ENCODE measurements at regions not wholly inside any gene's neighbourhood (a gene's known extent, or its start where the extent isn't known, plus 50 kb on each side); places are given as distances from the start of the nearest gene placed in this dataset.

DNA sequence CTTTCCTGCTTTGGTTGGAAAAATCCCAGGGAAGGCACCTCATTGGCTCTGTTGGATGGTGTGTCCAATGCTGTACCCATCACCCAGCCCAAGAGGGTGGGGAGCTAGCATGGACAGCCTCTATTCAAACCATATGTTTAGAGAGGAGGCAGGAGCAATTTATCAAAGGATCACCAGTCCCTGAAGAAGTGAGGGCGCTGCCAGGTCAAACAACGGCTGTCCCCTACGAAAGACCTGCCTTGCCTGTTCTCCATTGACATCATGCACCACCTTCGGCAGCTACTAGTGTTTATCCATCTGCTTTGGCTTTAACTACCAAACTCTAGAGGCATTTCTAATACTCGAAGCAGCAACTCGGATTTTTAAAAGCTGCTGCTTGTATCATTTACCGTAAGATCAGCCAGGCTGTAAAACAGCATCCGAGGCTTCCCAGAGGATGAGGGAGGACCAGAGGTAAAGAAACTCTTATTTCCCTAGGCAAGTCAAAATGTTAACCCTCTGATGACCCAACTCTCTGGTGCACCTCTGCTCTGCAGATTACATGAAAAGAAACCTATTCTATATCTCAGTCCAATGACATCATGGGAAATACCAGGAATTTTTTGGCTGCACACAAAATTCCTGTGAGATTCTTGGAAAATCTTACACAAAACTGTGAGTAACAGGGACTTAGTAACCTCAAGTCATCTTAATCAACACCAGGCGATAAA lies 720.9 kb upstream of the TBX3 start:
- H3K27ac ChIP-seq (ENCODE audit: low read depth in 1 of 2, low read length in 2 of 2): no peak overlapping the region
- no peaks in the 10 kb centered on the region for H3K4me1 ChIP-seq (ENCODE audit: control insufficient read depth in 4 of 4, insufficient read depth in 4 of 4, low read length in 3 of 4)
- no peak overlapping the region for H3K9ac ChIP-seq (ENCODE audit: low read depth in 1 of 2, low read length in 2 of 2)
- no peaks in the 10 kb centered on the region for H3K27me3 ChIP-seq (ENCODE audit: control insufficient read depth in 4 of 4, insufficient read depth in 4 of 4, low read length in 3 of 4)
- TF ChIP-seq NR2F2 (IDR thresholded peaks at IDR 0.05) (no peak), YY1 (IDR thresholded peaks at IDR 0.05) (no peak), FOXA2 (IDR thresholded peaks at IDR 0.05) (no peak), HNF4A (conservative IDR thresholded peaks at IDR 0.05) (no peak), HNF4G (IDR thresholded peaks at IDR 0.05) (no peak), SP1 (IDR thresholded peaks at IDR 0.05) (no peak)
- TF ChIP-seq, protein P1, sequence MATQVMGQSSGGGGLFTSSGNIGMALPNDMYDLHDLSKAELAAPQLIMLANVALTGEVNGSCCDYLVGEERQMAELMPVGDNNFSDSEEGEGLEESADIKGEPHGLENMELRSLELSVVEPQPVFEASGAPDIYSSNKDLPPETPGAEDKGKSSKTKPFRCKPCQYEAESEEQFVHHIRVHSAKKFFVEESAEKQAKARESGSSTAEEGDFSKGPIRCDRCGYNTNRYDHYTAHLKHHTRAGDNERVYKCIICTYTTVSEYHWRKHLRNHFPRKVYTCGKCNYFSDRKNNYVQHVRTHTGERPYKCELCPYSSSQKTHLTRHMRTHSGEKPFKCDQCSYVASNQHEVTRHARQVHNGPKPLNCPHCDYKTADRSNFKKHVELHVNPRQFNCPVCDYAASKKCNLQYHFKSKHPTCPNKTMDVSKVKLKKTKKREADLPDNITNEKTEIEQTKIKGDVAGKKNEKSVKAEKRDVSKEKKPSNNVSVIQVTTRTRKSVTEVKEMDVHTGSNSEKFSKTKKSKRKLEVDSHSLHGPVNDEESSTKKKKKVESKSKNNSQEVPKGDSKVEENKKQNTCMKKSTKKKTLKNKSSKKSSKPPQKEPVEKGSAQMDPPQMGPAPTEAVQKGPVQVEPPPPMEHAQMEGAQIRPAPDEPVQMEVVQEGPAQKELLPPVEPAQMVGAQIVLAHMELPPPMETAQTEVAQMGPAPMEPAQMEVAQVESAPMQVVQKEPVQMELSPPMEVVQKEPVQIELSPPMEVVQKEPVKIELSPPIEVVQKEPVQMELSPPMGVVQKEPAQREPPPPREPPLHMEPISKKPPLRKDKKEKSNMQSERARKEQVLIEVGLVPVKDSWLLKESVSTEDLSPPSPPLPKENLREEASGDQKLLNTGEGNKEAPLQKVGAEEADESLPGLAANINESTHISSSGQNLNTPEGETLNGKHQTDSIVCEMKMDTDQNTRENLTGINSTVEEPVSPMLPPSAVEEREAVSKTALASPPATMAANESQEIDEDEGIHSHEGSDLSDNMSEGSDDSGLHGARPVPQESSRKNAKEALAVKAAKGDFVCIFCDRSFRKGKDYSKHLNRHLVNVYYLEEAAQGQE (IDR thresholded peaks at IDR 0.05): no peak
- TF ChIP-seq, protein P2, sequence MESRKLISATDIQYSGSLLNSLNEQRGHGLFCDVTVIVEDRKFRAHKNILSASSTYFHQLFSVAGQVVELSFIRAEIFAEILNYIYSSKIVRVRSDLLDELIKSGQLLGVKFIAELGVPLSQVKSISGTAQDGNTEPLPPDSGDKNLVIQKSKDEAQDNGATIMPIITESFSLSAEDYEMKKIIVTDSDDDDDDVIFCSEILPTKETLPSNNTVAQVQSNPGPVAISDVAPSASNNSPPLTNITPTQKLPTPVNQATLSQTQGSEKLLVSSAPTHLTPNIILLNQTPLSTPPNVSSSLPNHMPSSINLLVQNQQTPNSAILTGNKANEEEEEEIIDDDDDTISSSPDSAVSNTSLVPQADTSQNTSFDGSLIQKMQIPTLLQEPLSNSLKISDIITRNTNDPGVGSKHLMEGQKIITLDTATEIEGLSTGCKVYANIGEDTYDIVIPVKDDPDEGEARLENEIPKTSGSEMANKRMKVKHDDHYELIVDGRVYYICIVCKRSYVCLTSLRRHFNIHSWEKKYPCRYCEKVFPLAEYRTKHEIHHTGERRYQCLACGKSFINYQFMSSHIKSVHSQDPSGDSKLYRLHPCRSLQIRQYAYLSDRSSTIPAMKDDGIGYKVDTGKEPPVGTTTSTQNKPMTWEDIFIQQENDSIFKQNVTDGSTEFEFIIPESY (IDR thresholded peaks at IDR 0.05): no peak
- TF ChIP-seq, protein P3, sequence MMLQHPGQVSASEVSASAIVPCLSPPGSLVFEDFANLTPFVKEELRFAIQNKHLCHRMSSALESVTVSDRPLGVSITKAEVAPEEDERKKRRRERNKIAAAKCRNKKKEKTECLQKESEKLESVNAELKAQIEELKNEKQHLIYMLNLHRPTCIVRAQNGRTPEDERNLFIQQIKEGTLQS (IDR thresholded peaks at IDR 0.05): no peak
- WGBS: 78% methylated on average over 9 of the region's 9 CpGs
- H3K9me3 ChIP-seq (ENCODE audit: control insufficient read depth in 4 of 4, low read length in 3 of 4): no peaks in the 10 kb centered on the region
- H3K36me3 ChIP-seq (ENCODE audit: control insufficient read depth in 4 of 4, insufficient read depth in 3 of 4, low read depth in 1 of 4, low read length in 3 of 4): no peaks in the 10 kb centered on the region
- no peak overlapping the region for H3K4me3 ChIP-seq (ENCODE audit: low read depth in 1 of 3, low read length in 3 of 3)
- DNase-seq (ENCODE audit: low spot score): no peak

DNA sequence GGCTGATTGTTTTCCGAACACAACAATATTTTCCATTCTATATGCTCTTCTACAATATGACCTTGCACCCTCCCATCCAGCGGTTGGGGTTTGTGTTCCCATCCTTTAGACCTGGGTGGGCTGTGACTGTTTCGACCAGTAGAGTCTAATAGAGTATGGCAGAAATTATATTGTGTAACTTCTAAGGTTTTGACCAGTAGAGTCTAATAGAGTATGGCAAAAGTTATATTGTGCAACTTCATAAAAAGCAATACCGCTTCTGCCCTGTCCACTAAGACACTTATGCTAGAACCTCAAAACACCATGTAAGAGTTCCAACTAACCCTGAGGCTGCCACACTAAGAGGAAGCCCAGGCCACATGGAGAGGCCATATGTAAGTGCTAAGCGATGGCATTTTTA lies 719.7 kb upstream of the TBX3 start:
- Histone ChIP-seq H3K9me3 (ENCODE audit: control insufficient read depth in 4 of 4, low read length in 3 of 4) (no peaks in the 10 kb centered on the region), H3K4me1 (ENCODE audit: control insufficient read depth in 4 of 4, insufficient read depth in 4 of 4, low read length in 3 of 4) (no peaks in the 10 kb centered on the region), H3K4me3 (ENCODE audit: low read depth in 1 of 3, low read length in 3 of 3) (no peak overlapping the region), H3K36me3 (ENCODE audit: control insufficient read depth in 4 of 4, insufficient read depth in 3 of 4, low read depth in 1 of 4, low read length in 3 of 4) (no peaks in the 10 kb centered on the region), H3K27me3 (ENCODE audit: control insufficient read depth in 4 of 4, insufficient read depth in 4 of 4, low read length in 3 of 4) (no peaks in the 10 kb centered on the region), H3K9ac (ENCODE audit: low read depth in 1 of 2, low read length in 2 of 2) (no peak overlapping the region), H3K27ac (ENCODE audit: low read depth in 1 of 2, low read length in 2 of 2) (no peak overlapping the region)
- DNase-seq (ENCODE audit: low spot score): no peak
- WGBS: 95% methylated on average over 5 of the region's 5 CpGs
- TF ChIP-seq TAF1 (conservative IDR thresholded peaks at IDR 0.05) (no peak), FOXA1 (IDR thresholded peaks at IDR 0.05) (no peak), HNF4A (conservative IDR thresholded peaks at IDR 0.05) (no peak), RAD21 (IDR thresholded peaks at IDR 0.05) (no peak)
- TF ChIP-seq, protein P1 (IDR thresholded peaks at IDR 0.05): no peak
- TF ChIP-seq, protein P2 (IDR thresholded peaks at IDR 0.05): no peak

All from liver (tissue), 7 donors.